A673 (cell line): ENCODE measurements at regions not wholly inside any gene's neighbourhood (a gene's known extent, or its start where the extent isn't known, plus 50 kb on each side); places are given as distances from the start of the nearest gene placed in this dataset.

Source experiments
- BruUV-seq: library from RNA; stranded (reverse); fragments of 400-500 nt; replicated peaks from 2 replicates; lab custom pipeline; 2021; lab: Mats Ljungman, UMichigan
- CTCF ChIA-PET: fragments of 300-600 bp; sonication (Branson Sonifier 250); formaldehyde crosslinking; loops from one replicate; lab custom pipeline; 2022; ENCODE audit warnings: antibody characterized with exemption; lab: Charles Lee
- POLR2A ChIA-PET: fragments of 300-600 bp; sonication (Branson Sonifier 250); formaldehyde crosslinking; loops from one replicate; lab custom pipeline; 2022; ENCODE audit warnings: antibody characterized with exemption; ENCODE audit not compliant: low non-redundant PET; lab: Charles Lee
- DNase-seq: peaks from one replicate; pipeline ENCODE4 v3.0.0-alpha.2; 2015; ENCODE audit warnings: low spot score
- H3K27ac ChIP-seq: fragments of 200-600 bp; sonication (generic); 2 replicates; pipeline ENCODE4 v1.5.1; 2016; ENCODE audit warnings: mixed run types, low read depth, mild to moderate bottlenecking, mixed read lengths, antibody characterized with exemption, low read length; ENCODE audit not compliant: poor library complexity, severe bottlenecking
- H3K27me3 ChIP-seq: fragments of 200-600 bp; sonication (generic); replicated peaks from 2 replicates; pipeline ENCODE4 v1.6.1; 2017; ENCODE audit warnings: mixed run types, low read depth, mild to moderate bottlenecking, mixed read lengths, antibody characterized with exemption, low read length; ENCODE audit not compliant: insufficient read depth, poor library complexity
- H3K36me3 ChIP-seq: fragments of 200-600 bp; sonication (generic); 2 replicates; pipeline ENCODE4 v1.6.1; 2016; ENCODE audit warnings: mixed run types, mild to moderate bottlenecking, mixed read lengths, antibody characterized with exemption, low read length; ENCODE audit not compliant: insufficient read depth, poor library complexity, severe bottlenecking
- H3K4me1 ChIP-seq: fragments of 200-600 bp; sonication (generic); 2 replicates; pipeline ENCODE4 v1.6.1; 2017; ENCODE audit warnings: mixed run types, mild to moderate bottlenecking, mixed read lengths, antibody characterized with exemption, low read length; ENCODE audit not compliant: insufficient read depth, poor library complexity, severe bottlenecking
- H3K4me3 ChIP-seq: fragments of 200-600 bp; sonication (generic); 2 replicates; pipeline ENCODE4 v1.5.1; 2016; ENCODE audit warnings: low read depth, mixed run types, mild to moderate bottlenecking, mixed read lengths, low read length; ENCODE audit not compliant: poor library complexity, severe bottlenecking
- H3K9me3 ChIP-seq: fragments of 200-600 bp; sonication (generic); 2 replicates; pipeline ENCODE4 v1.6.1; 2016; ENCODE audit warnings: mixed run types, low read depth, mild to moderate bottlenecking, mixed read lengths, antibody characterized with exemption, low read length; ENCODE audit not compliant: poor library complexity, severe bottlenecking
- CTCF ChIP-seq: fragments of 300-800, 200-600 bp; sonication (generic); conservative IDR thresholded peaks from 2 replicates; pipeline ENCODE4 v1.5.1; 2017; ENCODE audit warnings: low read depth, mild to moderate bottlenecking, antibody characterized with exemption, low read length, moderate library complexity, mixed read lengths
- EZH2 ChIP-seq: fragments of 200-600 bp; sonication (generic); IDR thresholded peaks from 2 replicates; pipeline ENCODE4 v1.6.1; 2017; ENCODE audit warnings: borderline replicate concordance, low read depth, mild to moderate bottlenecking, mixed read lengths, antibody characterized with exemption, low read length; ENCODE audit not compliant: poor library complexity, severe bottlenecking
- intact Hi-C: fragments of 100-400 bp; cut with micrococcal nuclease; formaldehyde crosslinking; loops from one replicate; pipeline ENCODE4 v1.10.0; 2022; ENCODE audit not compliant: unreplicated experiment

GRCh38 chr4:155140889-155141288, 67.5 kb upstream of the NPY2R start:
- no peak for TF ChIP-seq CTCF
- TF ChIP-seq EZH2 = no peak
- Histone ChIP-seq H3K4me1 (no peaks in the 10 kb centered on the region), H3K9me3 (no peaks in the 10 kb centered on the region), H3K27me3 (no peaks in the 10 kb centered on the region), H3K4me3 (no peak overlapping the region), H3K27ac (no peak overlapping the region), H3K36me3 (no peaks in the 10 kb centered on the region)
- ChIA-PET CTCF (no interaction called here), POLR2A (no interaction called here)
- no TSS peak for BruUV-seq
- no peak for DNase-seq
- intact Hi-C loops = loop anchor here (10.0 kb wide), 1 partner anchor 1054 kb away; no protein-coding TSS in a partner anchor

GRCh38 chr4:155143512-155143911, 64.9 kb upstream of the NPY2R start:
- Histone ChIP-seq H3K9me3 (no peaks in the 10 kb centered on the region), H3K27ac (no peak overlapping the region), H3K4me3 (no peak overlapping the region), H3K4me1 (no peaks in the 10 kb centered on the region), H3K36me3 (no peaks in the 10 kb centered on the region), H3K27me3 (no peaks in the 10 kb centered on the region)
- intact Hi-C loops = loop anchor here (10.0 kb wide), 1 partner anchor 1051 kb away; no protein-coding TSS in a partner anchor
- no TSS peak for BruUV-seq
- CTCF ChIA-PET = no interaction called here
- TF ChIP-seq CTCF (no peak), EZH2 (no peak)
- peak; percentile 4 for DNase-seq
- POLR2A ChIA-PET = no interaction called here
